ENCODE measurements at regions not wholly inside any gene's neighbourhood (a gene's known extent, or its start where the extent isn't known, plus 50 kb on each side); places are given as distances from the start of the nearest gene placed in this dataset.
"Not testable (repeated sequence)": the region's sequence is repeated elsewhere in the genome, so short reads cannot be mapped to it uniquely, and the experiment has no call there.

- Histone ChIP-seq H3K36me3 (replicated peaks; ENCODE audit: insufficient read depth, low read length) (no peaks in the 10 kb centered on the region), H3K9ac (ENCODE audit: low read length) (no peak overlapping the region), H3K27me3 (replicated peaks; ENCODE audit: insufficient read depth, low read length) (no peaks in the 10 kb centered on the region), H3K27ac (ENCODE audit: low read length) (no peak overlapping the region), H3K79me2 (ENCODE audit: low read length) (no peaks in the 10 kb centered on the region), H3K4me1 (ENCODE audit: low read length) (peaks cover 6% of the 10 kb centered on the region; the same call in 1 of the 2 replicates), H2AFZ (ENCODE audit: low read length) (no peak overlapping the region), H3K4me3 (ENCODE audit: low read length) (no peak overlapping the region), H3K9me2 (replicated peaks; ENCODE audit: insufficient read depth, low read length) (no peaks in the 10 kb centered on the region), H3K9me3 (replicated peaks; ENCODE audit: insufficient read depth, low read length) (no peaks in the 10 kb centered on the region), H3F3A (ENCODE audit: insufficient read depth, low read length) (no peaks in the 10 kb centered on the region), H3K4me2 (ENCODE audit: low read depth, low read length) (no peak overlapping the region), H4K20me1 (ENCODE audit: insufficient read depth, low read length) (no peaks in the 10 kb centered on the region)
- DNase-seq = no peak
- TF ChIP-seq EZH2 (optimal IDR thresholded peaks at IDR 0.05; ENCODE audit: low read depth, low read length) (no peak), CTCF (IDR thresholded peaks at IDR 0.05; ENCODE audit: low read length) (no peak), EZH2phosphoT487 (IDR thresholded peaks at IDR 0.05; ENCODE audit: low read length) (no peak)
Observed at GRCh38 chr1:104264521-104264920, 514.8 kb downstream of the AMY1C start.

- Histone ChIP-seq H3K27me3 (replicated peaks; ENCODE audit: insufficient read depth, low read length) (no peaks in the 10 kb centered on the region), H4K20me1 (ENCODE audit: insufficient read depth, low read length) (no peaks in the 10 kb centered on the region), H3K9me3 (replicated peaks; ENCODE audit: insufficient read depth, low read length) (no peaks in the 10 kb centered on the region), H3K4me2 (ENCODE audit: low read depth, low read length) (no peak overlapping the region), H3K79me2 (ENCODE audit: low read length) (no peaks in the 10 kb centered on the region), H3K27ac (ENCODE audit: low read length) (no peak overlapping the region), H2AFZ (ENCODE audit: low read length) (no peak overlapping the region), H3K36me3 (replicated peaks; ENCODE audit: insufficient read depth, low read length) (no peaks in the 10 kb centered on the region), H3K4me3 (ENCODE audit: low read length) (no peak overlapping the region), H3F3A (ENCODE audit: insufficient read depth, low read length) (no peaks in the 10 kb centered on the region), H3K4me1 (ENCODE audit: low read length) (peaks cover 6% of the 10 kb centered on the region; the same call in 1 of the 2 replicates), H3K9ac (ENCODE audit: low read length) (no peak overlapping the region), H3K9me2 (replicated peaks; ENCODE audit: insufficient read depth, low read length) (no peaks in the 10 kb centered on the region)
- TF ChIP-seq EZH2 (optimal IDR thresholded peaks at IDR 0.05; ENCODE audit: low read depth, low read length) (no peak), CTCF (IDR thresholded peaks at IDR 0.05; ENCODE audit: low read length) (no peak), EZH2phosphoT487 (IDR thresholded peaks at IDR 0.05; ENCODE audit: low read length) (no peak)
- no peak for DNase-seq
Observed at GRCh38 chr1:104265163-104265562, 515.5 kb downstream of the AMY1C start.

GRCh38 chr1:104266612-104267011, 516.9 kb downstream of the AMY1C start:
- Histone ChIP-seq H3K9me3 (replicated peaks; ENCODE audit: insufficient read depth, low read length) (no peaks in the 10 kb centered on the region), H3K79me2 (ENCODE audit: low read length) (no peaks in the 10 kb centered on the region), H3K9ac (ENCODE audit: low read length) (no peak overlapping the region), H3K36me3 (replicated peaks; ENCODE audit: insufficient read depth, low read length) (no peaks in the 10 kb centered on the region), H3K4me2 (ENCODE audit: low read depth, low read length) (no peak overlapping the region), H3F3A (ENCODE audit: insufficient read depth, low read length) (no peaks in the 10 kb centered on the region), H3K4me1 (ENCODE audit: low read length) (peaks cover 6% of the 10 kb centered on the region; the same call in 1 of the 2 replicates), H3K4me3 (ENCODE audit: low read length) (no peak overlapping the region), H2AFZ (ENCODE audit: low read length) (no peak overlapping the region), H3K27me3 (replicated peaks; ENCODE audit: insufficient read depth, low read length) (no peaks in the 10 kb centered on the region), H3K9me2 (replicated peaks; ENCODE audit: insufficient read depth, low read length) (no peaks in the 10 kb centered on the region), H4K20me1 (ENCODE audit: insufficient read depth, low read length) (no peaks in the 10 kb centered on the region), H3K27ac (ENCODE audit: low read length) (no peak overlapping the region)
- DNase-seq = peak; percentile 76
- TF ChIP-seq EZH2 (optimal IDR thresholded peaks at IDR 0.05; ENCODE audit: low read depth, low read length) (no peak), EZH2phosphoT487 (IDR thresholded peaks at IDR 0.05; ENCODE audit: low read length) (no peak), CTCF (IDR thresholded peaks at IDR 0.05; ENCODE audit: low read length) (no peak)

- H3K27me3 ChIP-seq (replicated peaks; ENCODE audit: insufficient read depth, low read length); DNase-seq; H3F3A ChIP-seq (ENCODE audit: insufficient read depth, low read length); H3K4me1 ChIP-seq (ENCODE audit: low read length); H2AFZ ChIP-seq (ENCODE audit: low read length); H3K9me3 ChIP-seq (replicated peaks; ENCODE audit: insufficient read depth, low read length); H3K9me2 ChIP-seq (replicated peaks; ENCODE audit: insufficient read depth, low read length); H3K4me2 ChIP-seq (ENCODE audit: low read depth, low read length); H3K79me2 ChIP-seq (ENCODE audit: low read length); H3K36me3 ChIP-seq (replicated peaks; ENCODE audit: insufficient read depth, low read length); H3K27ac ChIP-seq (ENCODE audit: low read length); H3K4me3 ChIP-seq (ENCODE audit: low read length); H3K9ac ChIP-seq (ENCODE audit: low read length); H4K20me1 ChIP-seq (ENCODE audit: insufficient read depth, low read length): not testable (repeated sequence)
Observed at GRCh38 chr1:104288322-104288721, 538.6 kb downstream of the AMY1C start.

Measured in MM.1S (cell line).